Lower leg skin (tissue), 4 donors: ENCODE measurements at regions not wholly inside any gene's neighbourhood (a gene's known extent, or its start where the extent isn't known, plus 50 kb on each side); places are given as distances from the start of the nearest gene placed in this dataset.
"Not testable (repeated sequence)": the region's sequence is repeated elsewhere in the genome, so short reads cannot be mapped to it uniquely, and the experiment has no call there.

Experiments
- DNase-seq, 2 donors: peaks; one replicate each; pipeline ENCODE4 v3.0.0-alpha.2; 2019; ENCODE audit warnings: low spot score in 2 of 2
- H3K4me3 ChIP-seq: fragments of 200-600 bp; sonication (generic); 2 replicates; pipeline ENCODE4 v1.5.1; 2017; ENCODE audit warnings: mild to moderate bottlenecking, low read depth; ENCODE audit not compliant: poor library complexity, severe bottlenecking
- CTCF ChIP-seq, 3 donors: fragments of 450-650 bp; IDR thresholded peaks; one replicate each; pipeline ENCODE4 v1.5.1; 2016; ENCODE audit warnings: antibody characterized with exemption in 3 of 3, mild to moderate bottlenecking in 3 of 3, moderate library complexity in 2 of 3
- POLR2A ChIP-seq, 2 donors: fragments of 450-650 bp; IDR thresholded peaks; one replicate each; pipeline ENCODE4 v1.6.1; 2016 to 2017; ENCODE audit warnings: antibody characterized with exemption in 2 of 2, mild to moderate bottlenecking in 1 of 2, moderate library complexity in 1 of 2
- WGBS, 2 donors: methylation state at CpG; one replicate each; pipeline ENCODE4 v1.1.5; 2018; 5-methylcytosine and 5-hydroxymethylcytosine counted together
- intact Hi-C: fragments of 100-400 bp; cut with DNase I; formaldehyde crosslinking; loops from one replicate; pipeline ENCODE4 v1.15.0; 2023; ENCODE audit warnings: low total_unique reads

- 82 to 90% methylated on average over 5 of the region's 5 CpGs for WGBS, 2 donors
- H3K4me3 ChIP-seq, result no peak overlapping the region
- no peak for DNase-seq
- TF ChIP-seq CTCF (IDR thresholded peaks at IDR 0.05) (no peak), POLR2A (IDR thresholded peaks at IDR 0.05) (no peak)
- intact Hi-C loops, result no loop called here
These were observed 417.2 kb upstream of the KLHL29 start for GRCh38 chr2:22967756-22968155.

GRCh38 chr2:22970284-22970975, 414.5 kb upstream of the KLHL29 start:
- TF ChIP-seq CTCF (IDR thresholded peaks at IDR 0.05) (no peak), POLR2A (IDR thresholded peaks at IDR 0.05) (no peak)
- no peak overlapping the region for H3K4me3 ChIP-seq
- intact Hi-C loops, result no loop called here
- DNase-seq, result no peak
- WGBS, 2 donors, result 51 to 62% methylated on average over 8 of the region's 8 CpGs

- WGBS, 2 donors, result 71 to 76% methylated on average over 2 of the region's 2 CpGs
- DNase-seq, result no peak
These were observed 414.0 kb upstream of the KLHL29 start for GRCh38 chr2:22970991-22971390.

GRCh38 chr2:22981785-22982184, 403.2 kb upstream of the KLHL29 start:
- WGBS, 2 donors, result 58 to 63% methylated on average over 1 of the region's 1 CpG
- intact Hi-C loops, result no loop called here

More at GRCh38 chr2:22970991-22971390, 414.0 kb upstream of the KLHL29 start:
- intact Hi-C loops, result no loop called here
- no peak for TF ChIP-seq CTCF (IDR thresholded peaks at IDR 0.05)
- TF ChIP-seq POLR2A (IDR thresholded peaks at IDR 0.05), result no peak
- no peak overlapping the region for H3K4me3 ChIP-seq

GRCh38 chr2:22984152-22984551, 400.8 kb upstream of the KLHL29 start:
- intact Hi-C loops, result not testable (repeated sequence)
- 93 to 94% methylated on average over 20 of the region's 25 CpGs for WGBS, 2 donors

More at GRCh38 chr2:22981785-22982184, 403.2 kb upstream of the KLHL29 start:
- no peak for TF ChIP-seq CTCF (IDR thresholded peaks at IDR 0.05)
- TF ChIP-seq POLR2A (IDR thresholded peaks at IDR 0.05), result no peak
- no peak for DNase-seq
- no peak overlapping the region for H3K4me3 ChIP-seq

GRCh38 chr2:22990246-22990645, 394.7 kb upstream of the KLHL29 start:
- 68 to 69% methylated on average over 3 of the region's 3 CpGs for WGBS, 2 donors
- TF ChIP-seq POLR2A (IDR thresholded peaks at IDR 0.05) (no peak), CTCF (IDR thresholded peaks at IDR 0.05) (no peak)

More at GRCh38 chr2:22984152-22984551, 400.8 kb upstream of the KLHL29 start:
- DNase-seq, H3K4me3 ChIP-seq: not testable (repeated sequence)

More at GRCh38 chr2:22990246-22990645, 394.7 kb upstream of the KLHL29 start:
- DNase-seq, result no peak
- intact Hi-C loops, result no loop called here
- H3K4me3 ChIP-seq, result no peak overlapping the region
